ENCODE measurements at regions not wholly inside any gene's neighbourhood (a gene's known extent, or its start where the extent isn't known, plus 50 kb on each side); places are given as distances from the start of the nearest gene placed in this dataset.

- Histone ChIP-seq H3T11ph (ENCODE audit: low read length) (no peak overlapping the region), H3K14ac (ENCODE audit: insufficient read depth, low read length) (no peak overlapping the region), H3K27ac (ENCODE audit: insufficient read length, low read depth, low read length) (no peak overlapping the region), H3K18ac (ENCODE audit: insufficient read length, low read depth, low read length) (no peak overlapping the region), H2BK15ac (ENCODE audit: low read depth, low read length) (no peak overlapping the region), H4K5ac (ENCODE audit: insufficient read length, low read depth, low read length) (no peak overlapping the region), H2BK12ac (ENCODE audit: insufficient read length, low read depth, low read length) (no peak overlapping the region), H3K23me2 (ENCODE audit: insufficient read length, low read depth, low read length, poor library complexity, severe bottlenecking) (no peaks in the 10 kb centered on the region), H3K56ac (ENCODE audit: insufficient read length, low read depth, low read length) (no peak overlapping the region), H3K23ac (ENCODE audit: insufficient read length, low read depth, low read length) (no peak overlapping the region), H3K4ac (ENCODE audit: low read depth, low read length) (no peak overlapping the region), H3K4me1 (ENCODE audit: insufficient read depth, low read length) (no peaks in the 10 kb centered on the region), H4K20me1 (ENCODE audit: control insufficient read depth, insufficient read depth, insufficient read length) (no peaks in the 10 kb centered on the region), H3K9me3 (ENCODE audit: control insufficient read depth, low read depth, low read length) (no peaks in the 10 kb centered on the region), H2BK20ac (ENCODE audit: low read depth, low read length, poor library complexity, severe bottlenecking) (no peak overlapping the region), H2BK5ac (ENCODE audit: insufficient read length, low read length) (no peak overlapping the region), H2BK120ac (ENCODE audit: low read depth, low read length, poor library complexity, severe bottlenecking) (no peak overlapping the region), H4K8ac (replicated peaks; ENCODE audit: insufficient read length, low read depth, low read length) (no peak overlapping the region), H3K79me2 (ENCODE audit: insufficient read depth, low read length) (no peaks in the 10 kb centered on the region), H3K9ac (ENCODE audit: extremely low read depth, insufficient read length, low read length) (no peak overlapping the region), H4K91ac (ENCODE audit: insufficient read length, low read depth, low read length) (no peak overlapping the region), H2AK5ac (ENCODE audit: insufficient read length, low read length) (no peak overlapping the region), H2AFZ (ENCODE audit: low read length) (no peak overlapping the region), H3K4me2 (ENCODE audit: insufficient read depth, insufficient read length, low read length) (no peak overlapping the region), H3K27me3 (ENCODE audit: insufficient read depth, low read length) (no peaks in the 10 kb centered on the region), H3K79me1 (ENCODE audit: insufficient read depth, low read depth, low read length, poor library complexity, severe bottlenecking) (no peaks in the 10 kb centered on the region)
- no peak overlapping the region for H3K27ac Mint-ChIP-seq
- H3K4me1 Mint-ChIP-seq, result peaks cover 9 to 18% of the 10 kb centered on the region in 2 experiments
- DNase-seq, result peak; percentile 49
- WGBS (ENCODE audit: extremely low coverage, insufficient read length, low lambda C conversion rate), result no CpG with 5 or more reads among the region's 6 CpGs
- H3K36me3 Mint-ChIP-seq (ENCODE audit: insufficient read depth in 1 of 3, low read depth in 3 of 3), result no peaks in the 10 kb centered on the region
- peak; percentile 89 for TF ChIP-seq CTCF (conservative IDR thresholded peaks at IDR 0.05)
- no peaks in the 10 kb centered on the region; a peak in 1 of 5 replicates for H3K9me3 Mint-ChIP-seq
- no peak overlapping the region for H3K4me3 Mint-ChIP-seq
- peaks cover 14% of the 10 kb centered on the region for H3K27me3 Mint-ChIP-seq (ENCODE audit: low read depth)
Observed at GRCh38 chr1:17922833-17923232, 167.7 kb downstream of the ACTL8 start.

Measured in H9 (cell line).